Epithelial cell of esophagus (primary cell): ENCODE measurements at regions not wholly inside any gene's neighbourhood (a gene's known extent, or its start where the extent isn't known, plus 50 kb on each side); places are given as distances from the start of the nearest gene placed in this dataset.
A peak's percentile ranks its signal among the peaks of the same experiment; 100 is the strongest.
"Not testable (repeated sequence)": the region's sequence is repeated elsewhere in the genome, so short reads cannot be mapped to it uniquely, and the experiment has no call there.

ENCODE experiments used
- DNase-seq: peaks from one replicate; pipeline ENCODE4 v3.0.0; 2010; ENCODE audit warnings: low read depth
- H3K4me3 ChIP-seq: 2 replicates; pipeline ENCODE4 v1.5.1; 2011; ENCODE audit warnings: mild to moderate bottlenecking, low read length, control low read depth
- CTCF ChIP-seq: IDR thresholded peaks from 2 replicates; pipeline ENCODE4 v1.5.1; 2011; ENCODE audit warnings: low read depth, mild to moderate bottlenecking, low read length, control low read depth, inconsistent platforms; ENCODE audit not compliant: insufficient read depth; ENCODE audit errors: missing control alignments

- H3K4me3 ChIP-seq, result no peak overlapping the region
- DNase-seq, result peak; percentile 39
- TF ChIP-seq CTCF, result no peak
Observed at GRCh38 chr10:36423821-36424248, 701.6 kb upstream of the ANKRD30A start.

- H3K4me3 ChIP-seq, result no peak overlapping the region
- no peak for DNase-seq
- no peak for TF ChIP-seq CTCF
Observed at GRCh38 chr10:36421992-36422391, 703.4 kb upstream of the ANKRD30A start.

GRCh38 chr10:36416513-36416912 lies 708.9 kb upstream of the ANKRD30A start:
- no peak for DNase-seq
- no peak for TF ChIP-seq CTCF

GRCh38 chr10:36412942-36413341 lies 712.5 kb upstream of the ANKRD30A start:
- H3K4me3 ChIP-seq, result no peak overlapping the region
- DNase-seq, result peak; percentile 77
- no peak for TF ChIP-seq CTCF

More at GRCh38 chr10:36416513-36416912, 708.9 kb upstream of the ANKRD30A start:
- no peak overlapping the region for H3K4me3 ChIP-seq

- not testable (repeated sequence) for H3K4me3 ChIP-seq, DNase-seq
Observed at GRCh38 chr10:36400238-36400637, 725.2 kb upstream of the ANKRD30A start.

- peak; percentile 65 for DNase-seq
- no peak overlapping the region for H3K4me3 ChIP-seq
- no peak for TF ChIP-seq CTCF
Observed at GRCh38 chr10:36393801-36394200, 731.6 kb upstream of the ANKRD30A start.

GRCh38 chr10:36391405-36391804 lies 734.0 kb upstream of the ANKRD30A start:
- DNase-seq, result no peak
- no peak for TF ChIP-seq CTCF
- no peak overlapping the region for H3K4me3 ChIP-seq
